ENCODE measurements at regions not wholly inside any gene's neighbourhood (a gene's known extent, or its start where the extent isn't known, plus 50 kb on each side); places are given as distances from the start of the nearest gene placed in this dataset.

GRCh38 chr12:24389394-24389793 is 439.9 kb upstream of the SOX5 start:
- Histone ChIP-seq H3K9me2 (ENCODE audit: insufficient read depth) (no peaks in the 10 kb centered on the region), H3K27me3 (ENCODE audit: insufficient read depth, low read length) (no peaks in the 10 kb centered on the region), H3K9me3 (ENCODE audit: control insufficient read depth in 1 of 2, insufficient read depth in 1 of 2, low read depth in 1 of 2, low read length in 2 of 2) (peaks cover 21 to 27% of the 10 kb centered on the region in 2 experiments; a peak in 2 of 4 replicates), H3K4me3 (replicated peaks in 1 of 2; ENCODE audit: low read depth in 1 of 2, low read length in 2 of 2) (no peak overlapping the region), H4K20me1 (ENCODE audit: insufficient read depth) (no peaks in the 10 kb centered on the region), H3K4me2 (ENCODE audit: low read length) (no peak overlapping the region), H3K9ac (ENCODE audit: low read length) (no peak overlapping the region), H3K79me2 (ENCODE audit: insufficient read depth, low read length) (no peaks in the 10 kb centered on the region), H2AFZ (ENCODE audit: low read depth, low read length, poor library complexity, severe bottlenecking) (no peak overlapping the region), H3K27ac (ENCODE audit: low read depth, low read length) (no peak overlapping the region), H3K4me1 (ENCODE audit: control insufficient read depth in 1 of 2, insufficient read depth in 2 of 2, low read length in 2 of 2) (no peaks in the 10 kb centered on the region), H3K36me3 (ENCODE audit: control insufficient read depth in 1 of 2, insufficient read depth in 2 of 2, low read length in 2 of 2) (no peaks in the 10 kb centered on the region)
- no peak for DNase-seq (ENCODE audit: low read depth, low spot score)
- intact Hi-C loops (cut with micrococcal nuclease), result no loop called here
- POLR2A ChIA-PET, result no interaction called here
- RAD21 ChIA-PET (ENCODE audit: low non-redundant PET in 1 of 2, low total read pairs in 2 of 2, uncharacterized antibody in 2 of 2, unreplicated experiment in 2 of 2), result no interaction called here
- no TSS peak for BruUV-seq (replicated peaks)
- TF ChIP-seq POLR2AphosphoS5 (IDR thresholded peaks at IDR 0.05; ENCODE audit: low read depth, low read length) (no peak), SP1 (IDR thresholded peaks at IDR 0.05; ENCODE audit: low read depth) (no peak), FOSL1 (IDR thresholded peaks at IDR 0.05; ENCODE audit: low read depth) (no peak), ZFX (IDR thresholded peaks at IDR 0.05) (no peak), ATF3 (IDR thresholded peaks at IDR 0.05) (no peak), EGR1 (IDR thresholded peaks at IDR 0.05; ENCODE audit: low read depth) (no peak), EZH2phosphoT487 (IDR thresholded peaks at IDR 0.05; ENCODE audit: borderline replicate concordance) (no peak), RAD21 (IDR thresholded peaks at IDR 0.05; ENCODE audit: low read depth) (no peak), EZH2 (IDR thresholded peaks at IDR 0.05) (no peak)
- TF ChIP-seq, protein P1, sequence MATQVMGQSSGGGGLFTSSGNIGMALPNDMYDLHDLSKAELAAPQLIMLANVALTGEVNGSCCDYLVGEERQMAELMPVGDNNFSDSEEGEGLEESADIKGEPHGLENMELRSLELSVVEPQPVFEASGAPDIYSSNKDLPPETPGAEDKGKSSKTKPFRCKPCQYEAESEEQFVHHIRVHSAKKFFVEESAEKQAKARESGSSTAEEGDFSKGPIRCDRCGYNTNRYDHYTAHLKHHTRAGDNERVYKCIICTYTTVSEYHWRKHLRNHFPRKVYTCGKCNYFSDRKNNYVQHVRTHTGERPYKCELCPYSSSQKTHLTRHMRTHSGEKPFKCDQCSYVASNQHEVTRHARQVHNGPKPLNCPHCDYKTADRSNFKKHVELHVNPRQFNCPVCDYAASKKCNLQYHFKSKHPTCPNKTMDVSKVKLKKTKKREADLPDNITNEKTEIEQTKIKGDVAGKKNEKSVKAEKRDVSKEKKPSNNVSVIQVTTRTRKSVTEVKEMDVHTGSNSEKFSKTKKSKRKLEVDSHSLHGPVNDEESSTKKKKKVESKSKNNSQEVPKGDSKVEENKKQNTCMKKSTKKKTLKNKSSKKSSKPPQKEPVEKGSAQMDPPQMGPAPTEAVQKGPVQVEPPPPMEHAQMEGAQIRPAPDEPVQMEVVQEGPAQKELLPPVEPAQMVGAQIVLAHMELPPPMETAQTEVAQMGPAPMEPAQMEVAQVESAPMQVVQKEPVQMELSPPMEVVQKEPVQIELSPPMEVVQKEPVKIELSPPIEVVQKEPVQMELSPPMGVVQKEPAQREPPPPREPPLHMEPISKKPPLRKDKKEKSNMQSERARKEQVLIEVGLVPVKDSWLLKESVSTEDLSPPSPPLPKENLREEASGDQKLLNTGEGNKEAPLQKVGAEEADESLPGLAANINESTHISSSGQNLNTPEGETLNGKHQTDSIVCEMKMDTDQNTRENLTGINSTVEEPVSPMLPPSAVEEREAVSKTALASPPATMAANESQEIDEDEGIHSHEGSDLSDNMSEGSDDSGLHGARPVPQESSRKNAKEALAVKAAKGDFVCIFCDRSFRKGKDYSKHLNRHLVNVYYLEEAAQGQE (IDR thresholded peaks at IDR 0.05; ENCODE audit: low read depth), result no peak
- no peak for ATAC-seq
- CTCF ChIA-PET, result no interaction called here

Data from HCT116 (cell line).